ENCODE measurements at regions not wholly inside any gene's neighbourhood (a gene's known extent, or its start where the extent isn't known, plus 50 kb on each side); places are given as distances from the start of the nearest gene placed in this dataset.
"Not testable (repeated sequence)": the region's sequence is repeated elsewhere in the genome, so short reads cannot be mapped to it uniquely, and the experiment has no call there.

GRCh38 chr4:79687006-79687405 lies 279.0 kb upstream of the GK2 start:
- H3K9me3 Mint-ChIP-seq: no peaks in the 10 kb centered on the region
- no peaks in the 10 kb centered on the region for H3K27me3 Mint-ChIP-seq
- H3K4me1 Mint-ChIP-seq: no peaks in the 10 kb centered on the region
- H3K27ac Mint-ChIP-seq: no peak overlapping the region
- H3K4me3 Mint-ChIP-seq: no peak overlapping the region
- no peak for ATAC-seq
- DNase-seq: no peak

GRCh38 chr4:79685542-79685941 lies 277.5 kb upstream of the GK2 start:
- Mint-ChIP-seq H3K9me3 (no peaks in the 10 kb centered on the region), H3K4me3 (no peak overlapping the region), H3K4me1 (no peaks in the 10 kb centered on the region), H3K27ac (no peak overlapping the region), H3K27me3 (no peaks in the 10 kb centered on the region)
- ATAC-seq (no peak), DNase-seq (no peak)

- Mint-ChIP-seq H3K27me3 (no peaks in the 10 kb centered on the region), H3K27ac (no peak overlapping the region), H3K9me3 (no peaks in the 10 kb centered on the region), H3K4me3 (no peak overlapping the region), H3K4me1 (no peaks in the 10 kb centered on the region)
- DNase-seq: no peak
- no peak for ATAC-seq
Observed at GRCh38 chr4:79684516-79684915, 276.5 kb upstream of the GK2 start.

GRCh38 chr4:79682801-79683530 lies 274.9 kb upstream of the GK2 start:
- Mint-ChIP-seq H3K4me1 (no peaks in the 10 kb centered on the region), H3K27me3 (no peaks in the 10 kb centered on the region), H3K9me3 (no peaks in the 10 kb centered on the region), H3K4me3 (no peak overlapping the region), H3K27ac (no peak overlapping the region)
- DNase-seq: no peak
- ATAC-seq: peak; percentile 20

GRCh38 chr4:79682161-79682560 lies 274.1 kb upstream of the GK2 start:
- Mint-ChIP-seq H3K27ac (no peak overlapping the region), H3K27me3 (no peaks in the 10 kb centered on the region), H3K4me3 (no peak overlapping the region), H3K4me1 (no peaks in the 10 kb centered on the region), H3K9me3 (no peaks in the 10 kb centered on the region)
- DNase-seq (no peak), ATAC-seq (no peak)

GRCh38 chr4:79679859-79680258 lies 271.8 kb upstream of the GK2 start:
- Mint-ChIP-seq H3K27me3 (no peaks in the 10 kb centered on the region), H3K9me3 (no peaks in the 10 kb centered on the region), H3K4me3 (no peak overlapping the region), H3K27ac (no peak overlapping the region), H3K4me1 (no peaks in the 10 kb centered on the region)
- ATAC-seq: no peak
- DNase-seq: no peak

GRCh38 chr4:79678472-79679202 lies 270.6 kb upstream of the GK2 start:
- H3K4me3 Mint-ChIP-seq: no peak overlapping the region
- H3K27me3 Mint-ChIP-seq: no peaks in the 10 kb centered on the region
- ATAC-seq (no peak), DNase-seq (no peak)
- no peaks in the 10 kb centered on the region for H3K9me3 Mint-ChIP-seq
- H3K27ac Mint-ChIP-seq: no peak overlapping the region
- no peaks in the 10 kb centered on the region for H3K4me1 Mint-ChIP-seq

GRCh38 chr4:79676705-79677104 lies 268.7 kb upstream of the GK2 start:
- H3K4me3 Mint-ChIP-seq: no peak overlapping the region

GRCh38 chr4:79674906-79675305 lies 266.9 kb upstream of the GK2 start:
- H3K27ac Mint-ChIP-seq, H3K4me3 Mint-ChIP-seq, H3K27me3 Mint-ChIP-seq, DNase-seq, ATAC-seq, H3K4me1 Mint-ChIP-seq: not testable (repeated sequence)
- peaks cover 0 to 17% of the 10 kb centered on the region in 2 donors for H3K9me3 Mint-ChIP-seq

More at GRCh38 chr4:79676705-79677104, 268.7 kb upstream of the GK2 start:
- H3K27ac Mint-ChIP-seq: no peak overlapping the region
- ATAC-seq: no peak
- H3K27me3 Mint-ChIP-seq: no peaks in the 10 kb centered on the region
- H3K4me1 Mint-ChIP-seq: no peaks in the 10 kb centered on the region
- peaks cover 0 to 13% of the 10 kb centered on the region in 2 donors for H3K9me3 Mint-ChIP-seq
- DNase-seq: no peak

- no peak for ATAC-seq
- Mint-ChIP-seq H3K27me3 (no peaks in the 10 kb centered on the region), H3K27ac (no peak overlapping the region), H3K4me1 (no peaks in the 10 kb centered on the region), H3K4me3 (no peak overlapping the region), H3K9me3 (peaks cover 8 to 25% of the 10 kb centered on the region in 2 donors)
- no peak for DNase-seq
Observed at GRCh38 chr4:79673898-79674297, 265.9 kb upstream of the GK2 start.

GRCh38 chr4:79673377-79673776 lies 265.3 kb upstream of the GK2 start:
- H3K27ac Mint-ChIP-seq: no peak overlapping the region
- H3K9me3 Mint-ChIP-seq: peaks cover 14 to 30% of the 10 kb centered on the region in 2 donors
- no peaks in the 10 kb centered on the region for H3K4me1 Mint-ChIP-seq
- no peak overlapping the region for H3K4me3 Mint-ChIP-seq
- H3K27me3 Mint-ChIP-seq: no peaks in the 10 kb centered on the region
- no peak for DNase-seq
- ATAC-seq: no peak

GRCh38 chr4:79666875-79667274 lies 258.8 kb upstream of the GK2 start:
- H3K27me3 Mint-ChIP-seq: no peaks in the 10 kb centered on the region
- ATAC-seq (no peak), DNase-seq (no peak)
- no peaks in the 10 kb centered on the region for H3K4me1 Mint-ChIP-seq
- H3K27ac Mint-ChIP-seq: no peak overlapping the region
- peaks cover 14 to 25% of the 10 kb centered on the region in 2 donors for H3K9me3 Mint-ChIP-seq
- H3K4me3 Mint-ChIP-seq: no peak overlapping the region

- no peak for DNase-seq
- Mint-ChIP-seq H3K27ac (no peak overlapping the region), H3K4me1 (no peaks in the 10 kb centered on the region), H3K9me3 (peaks cover 14 to 25% of the 10 kb centered on the region in 2 donors), H3K27me3 (no peaks in the 10 kb centered on the region), H3K4me3 (no peak overlapping the region)
- no peak for ATAC-seq
Observed at GRCh38 chr4:79666112-79666511, 258.1 kb upstream of the GK2 start.

- no peak overlapping the region for H3K27ac Mint-ChIP-seq
- DNase-seq (no peak), ATAC-seq (no peak)
- H3K9me3 Mint-ChIP-seq: peaks cover 14 to 26% of the 10 kb centered on the region in 2 donors
- no peaks in the 10 kb centered on the region for H3K27me3 Mint-ChIP-seq
- no peaks in the 10 kb centered on the region for H3K4me1 Mint-ChIP-seq
- H3K4me3 Mint-ChIP-seq: no peak overlapping the region
Observed at GRCh38 chr4:79663865-79664264, 255.8 kb upstream of the GK2 start.

- H3K4me1 Mint-ChIP-seq: no peaks in the 10 kb centered on the region
- H3K27me3 Mint-ChIP-seq: no peaks in the 10 kb centered on the region
- ATAC-seq (no peak), DNase-seq (no peak)
- H3K9me3 Mint-ChIP-seq: peaks cover 8 to 19% of the 10 kb centered on the region in 2 donors
- H3K4me3 Mint-ChIP-seq: no peak overlapping the region
- H3K27ac Mint-ChIP-seq: no peak overlapping the region
Observed at GRCh38 chr4:79663141-79663540, 255.1 kb upstream of the GK2 start.

- Mint-ChIP-seq H3K4me1 (no peaks in the 10 kb centered on the region), H3K27ac (no peak overlapping the region), H3K9me3 (peaks cover 8 to 15% of the 10 kb centered on the region in 2 donors), H3K27me3 (no peaks in the 10 kb centered on the region), H3K4me3 (no peak overlapping the region)
- DNase-seq (no peak), ATAC-seq (no peak)
Observed at GRCh38 chr4:79662651-79663050, 254.6 kb upstream of the GK2 start.

Measured in stimulated activated naive CD8-positive, alpha-beta T cell treated with anti-CD3 and anti-CD28 coated beads, Interleukin-15, amount 100 ng/mL, for 72 hours (primary cell).